ENCODE measurements at regions not wholly inside any gene's neighbourhood (a gene's known extent, or its start where the extent isn't known, plus 50 kb on each side); places are given as distances from the start of the nearest gene placed in this dataset.
"Not testable (repeated sequence)": the region's sequence is repeated elsewhere in the genome, so short reads cannot be mapped to it uniquely, and the experiment has no call there.

GRCh38 chr2:111320965-111321364 lies 200.3 kb downstream of the BCL2L11 start:
- TF ChIP-seq, protein P1, sequence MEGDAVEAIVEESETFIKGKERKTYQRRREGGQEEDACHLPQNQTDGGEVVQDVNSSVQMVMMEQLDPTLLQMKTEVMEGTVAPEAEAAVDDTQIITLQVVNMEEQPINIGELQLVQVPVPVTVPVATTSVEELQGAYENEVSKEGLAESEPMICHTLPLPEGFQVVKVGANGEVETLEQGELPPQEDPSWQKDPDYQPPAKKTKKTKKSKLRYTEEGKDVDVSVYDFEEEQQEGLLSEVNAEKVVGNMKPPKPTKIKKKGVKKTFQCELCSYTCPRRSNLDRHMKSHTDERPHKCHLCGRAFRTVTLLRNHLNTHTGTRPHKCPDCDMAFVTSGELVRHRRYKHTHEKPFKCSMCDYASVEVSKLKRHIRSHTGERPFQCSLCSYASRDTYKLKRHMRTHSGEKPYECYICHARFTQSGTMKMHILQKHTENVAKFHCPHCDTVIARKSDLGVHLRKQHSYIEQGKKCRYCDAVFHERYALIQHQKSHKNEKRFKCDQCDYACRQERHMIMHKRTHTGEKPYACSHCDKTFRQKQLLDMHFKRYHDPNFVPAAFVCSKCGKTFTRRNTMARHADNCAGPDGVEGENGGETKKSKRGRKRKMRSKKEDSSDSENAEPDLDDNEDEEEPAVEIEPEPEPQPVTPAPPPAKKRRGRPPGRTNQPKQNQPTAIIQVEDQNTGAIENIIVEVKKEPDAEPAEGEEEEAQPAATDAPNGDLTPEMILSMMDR (conservative IDR thresholded peaks at IDR 0.05), result not testable (repeated sequence)
- TF ChIP-seq ZFX (IDR thresholded peaks at IDR 0.05), result not testable (repeated sequence)
